Adrenal gland (tissue), 9 donors: ENCODE measurements at regions not wholly inside any gene's neighbourhood (a gene's known extent, or its start where the extent isn't known, plus 50 kb on each side); places are given as distances from the start of the nearest gene placed in this dataset.

ENCODE experiments used
- DNase-seq, 7 donors: peaks; one replicate each; pipeline ENCODE4 v3.0.0-alpha.2; 2019 to 2020
- H3K27ac ChIP-seq, 5 donors: fragments of 200-600 bp; sonication (generic) in 4 of 5; 1 replicate in 3 of 5; 2 replicates in 2 of 5; pipeline versions ENCODE4 v1.5.1 to v1.8.0; 2016 to 2020; ENCODE audit warnings: mild to moderate bottlenecking in 1 of 5
- H3K27me3 ChIP-seq: fragments of 200-600 bp; 2 replicates; pipeline ENCODE4 v1.8.0; 2021
- H3K36me3 ChIP-seq, 2 donors: fragments of 200-600 bp; replicated peaks in 1 of 2; 1 replicate in 1 of 2; 2 replicates in 1 of 2; pipeline versions ENCODE4 v1.5.1 to v1.8.0; 2018 to 2022
- H3K4me1 ChIP-seq, 2 donors: fragments of 200-600 bp; replicated peaks in 1 of 2; 1 replicate in 1 of 2; 2 replicates in 1 of 2; pipeline versions ENCODE4 v1.5.1 to v1.8.0; 2018 to 2021
- H3K4me3 ChIP-seq, 4 donors: fragments of 200-600 bp; sonication (generic) in 3 of 4; one replicate each; pipeline ENCODE4 v1.5.1; 2016 to 2018
- H3K9me3 ChIP-seq, 3 donors: fragments of 200-600 bp; sonication (generic) in 1 of 3; replicated peaks in 1 of 3; 1 replicate in 2 of 3; 2 replicates in 1 of 3; pipeline versions ENCODE4 v1.5.1 to v1.8.0; 2016 to 2021
- CTCF ChIP-seq, 6 experiments: fragments of 450-650 bp in 4 of 6; fragments of 200-600 bp in 2 of 6; sonication (generic) in 1 of 6; IDR thresholded peaks; 1 replicate in 5 of 6; 2 replicates in 1 of 6; pipeline versions ENCODE4 v1.5.1 to v1.8.0; 2016 to 2021; ENCODE audit warnings: antibody characterized with exemption in 6 of 6, mild to moderate bottlenecking in 2 of 6, moderate library complexity in 1 of 6
- POLR2A ChIP-seq, 2 donors: fragments of 450-650 bp; IDR thresholded peaks; one replicate each; pipeline ENCODE4 v1.6.1; 2017; ENCODE audit warnings: antibody characterized with exemption in 2 of 2, mild to moderate bottlenecking in 2 of 2, moderate library complexity in 1 of 2
- WGBS, 4 donors: extraction: QIAGEN DNeasy Blood & Tissue Kit in 2 of 4; methylation state at CpG; one replicate each; pipeline versions ENCODE4 v1.1.5 to v1.1.7; 2013 to 2017; 5-methylcytosine and 5-hydroxymethylcytosine counted together
- intact Hi-C, 2 donors: fragments of 100-400 bp; cut with DNase I; formaldehyde crosslinking; loops; one replicate each; pipeline versions ENCODE4 v1.14.1 to v1.15.0; 2022 to 2023
- donor health status: healthy with polysubstance abuse.
- donor health status: Bipolar disorder and iron deficiency.
- donor health status: DM: yes; HTN: yes; CAD: no.
- donor health status: DM: no; HTN: no; CAD: no.
- donor health status: DM: no; HTN: no; CAD: no.

GRCh38 chr17:54505404-54505803, 395.2 kb upstream of the TOM1L1 start:
- TF ChIP-seq POLR2A (IDR thresholded peaks at IDR 0.05) (no peak), CTCF (IDR thresholded peaks at IDR 0.05) (no peak)
- Histone ChIP-seq H3K36me3 (no peaks in the 10 kb centered on the region), H3K4me1 (no peaks in the 10 kb centered on the region), H3K4me3 (no peak overlapping the region), H3K27me3 (no peaks in the 10 kb centered on the region), H3K27ac (no peak overlapping the region), H3K9me3 (no peaks in the 10 kb centered on the region)
- intact Hi-C loops: no loop called here
- no peak for DNase-seq

GRCh38 chr17:54518706-54519105, 381.9 kb upstream of the TOM1L1 start:
- Histone ChIP-seq H3K4me1 (no peaks in the 10 kb centered on the region), H3K27me3 (no peaks in the 10 kb centered on the region), H3K4me3 (no peak overlapping the region), H3K36me3 (no peaks in the 10 kb centered on the region), H3K9me3 (no peaks in the 10 kb centered on the region), H3K27ac (no peak overlapping the region)
- WGBS, 4 donors: 79 to 90% (median 82%) methylated on average over 2 of the region's 2 CpGs
- intact Hi-C loops: no loop called here
- no peak for DNase-seq
- TF ChIP-seq CTCF (IDR thresholded peaks at IDR 0.05) (no peak), POLR2A (IDR thresholded peaks at IDR 0.05) (no peak)

- no peak for TF ChIP-seq CTCF (IDR thresholded peaks at IDR 0.05)
- no peak for TF ChIP-seq POLR2A (IDR thresholded peaks at IDR 0.05)
- no peaks in the 10 kb centered on the region for H3K36me3 ChIP-seq
- H3K9me3 ChIP-seq: no peaks in the 10 kb centered on the region
- no peak overlapping the region for H3K27ac ChIP-seq
- WGBS, 4 donors: 70 to 76% (median 72%) methylated on average over 4 of the region's 4 CpGs
- H3K27me3 ChIP-seq: no peaks in the 10 kb centered on the region
- no peaks in the 10 kb centered on the region for H3K4me1 ChIP-seq
- no peak for DNase-seq
- intact Hi-C loops: loop anchor here in 1 of 2 donors (10.0 kb wide), 1 partner anchor 54 kb away; no protein-coding TSS in a partner anchor
- no peak overlapping the region for H3K4me3 ChIP-seq
These were observed 379.5 kb upstream of the TOM1L1 start for GRCh38 chr17:54521137-54521536.

- no peaks in the 10 kb centered on the region for H3K27me3 ChIP-seq
- no peak for DNase-seq
- no peaks in the 10 kb centered on the region for H3K9me3 ChIP-seq
These were observed 376.2 kb upstream of the TOM1L1 start for GRCh38 chr17:54524501-54524900.

More at GRCh38 chr17:54524501-54524900, 376.2 kb upstream of the TOM1L1 start:
- whole genome bisulfite sequencing, 4 donors: 67 to 85% (median 72%) methylated on average over 2 of the region's 2 CpGs
- Histone ChIP-seq H3K27ac (no peak overlapping the region), H3K4me1 (no peaks in the 10 kb centered on the region), H3K4me3 (no peak overlapping the region), H3K36me3 (no peaks in the 10 kb centered on the region)
- intact Hi-C loops: loop anchor here in 1 of 2 donors (10.0 kb wide), 1 partner anchor 50 kb away; no protein-coding TSS in a partner anchor
- TF ChIP-seq POLR2A (IDR thresholded peaks at IDR 0.05) (no peak), CTCF (IDR thresholded peaks at IDR 0.05) (no peak)
